ENCODE measurements at regions not wholly inside any gene's neighbourhood (a gene's known extent, or its start where the extent isn't known, plus 50 kb on each side); places are given as distances from the start of the nearest gene placed in this dataset.

DNA sequence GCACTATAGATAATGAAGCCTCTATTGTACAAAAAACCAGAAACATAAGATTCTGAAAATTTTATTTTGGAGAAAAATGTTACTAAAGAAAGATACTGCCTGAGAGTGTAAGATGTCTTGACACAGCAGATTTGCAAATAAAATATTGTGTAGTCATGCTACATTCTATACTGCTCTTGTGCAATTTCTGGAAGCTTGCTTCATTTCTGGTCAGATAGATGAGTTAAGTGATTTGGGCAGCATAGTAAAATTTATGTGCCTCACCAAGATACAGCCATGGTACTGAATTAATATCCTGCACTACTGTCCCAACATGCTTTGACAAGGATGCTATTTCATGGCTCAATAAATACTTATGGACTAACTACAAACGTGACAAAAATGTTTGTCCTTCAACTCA lies 55.1 kb upstream of the STARD13 start:
- Histone ChIP-seq H3K27me3 (ENCODE audit: control insufficient read depth, insufficient read depth, low read length) (no peaks in the 10 kb centered on the region), H3K4me3 (ENCODE audit: low read length) (no peak overlapping the region), H3K27ac (ENCODE audit: low read length) (no peak overlapping the region), H3K9me3 (ENCODE audit: control insufficient read depth, insufficient read depth, low read length) (no peaks in the 10 kb centered on the region), H3K36me3 (ENCODE audit: control insufficient read depth, insufficient read depth, low read length) (no peaks in the 10 kb centered on the region), H3K4me1 (ENCODE audit: control insufficient read depth, insufficient read depth, low read length) (no peaks in the 10 kb centered on the region; the same call in 1 of the 2 replicates)
- DNase-seq (ENCODE audit: low read depth, low spot score) = no peak
- no CpG with 5 or more reads among the region's 1 CpG for WGBS (ENCODE audit: insufficient coverage, insufficient read length)

DNA sequence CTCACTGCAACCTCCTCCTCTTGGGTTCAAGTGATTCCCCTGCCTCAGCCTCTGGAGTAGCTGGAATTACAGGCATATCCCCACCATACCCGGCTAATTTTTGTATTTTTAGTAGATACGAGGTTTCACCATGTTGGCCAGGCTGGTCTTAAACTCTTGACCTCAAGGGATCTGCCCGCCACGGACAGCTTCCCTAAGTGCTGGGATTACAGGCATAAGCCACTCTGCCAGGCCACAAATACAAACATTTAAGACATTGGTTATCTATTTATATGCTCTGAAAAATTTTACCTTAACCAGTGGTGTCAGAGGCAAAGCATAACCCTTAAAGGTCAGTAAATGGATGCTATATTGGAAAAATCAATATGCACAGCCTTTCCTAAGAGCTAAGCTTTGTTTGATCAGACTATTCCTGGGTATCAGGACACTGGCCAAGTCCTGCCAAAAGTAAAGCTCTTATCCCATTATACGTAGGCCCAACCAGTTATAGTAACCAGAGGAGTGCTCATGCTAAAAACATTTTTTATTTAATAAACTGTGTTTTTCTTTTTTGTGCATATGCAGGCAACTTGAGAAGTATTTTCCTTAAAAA lies 56.4 kb upstream of the STARD13 start:
- Histone ChIP-seq H3K4me1 (ENCODE audit: control insufficient read depth, insufficient read depth, low read length) (no peaks in the 10 kb centered on the region; the same call in 1 of the 2 replicates), H3K4me3 (ENCODE audit: low read length) (no peak overlapping the region), H3K27me3 (ENCODE audit: control insufficient read depth, insufficient read depth, low read length) (no peaks in the 10 kb centered on the region), H3K27ac (ENCODE audit: low read length) (no peak overlapping the region), H3K36me3 (ENCODE audit: control insufficient read depth, insufficient read depth, low read length) (no peaks in the 10 kb centered on the region), H3K9me3 (ENCODE audit: control insufficient read depth, insufficient read depth, low read length) (no peaks in the 10 kb centered on the region)
- no peak for DNase-seq (ENCODE audit: low read depth, low spot score)
- WGBS (ENCODE audit: insufficient coverage, insufficient read length) = no CpG with 5 or more reads among the region's 5 CpGs

DNA sequence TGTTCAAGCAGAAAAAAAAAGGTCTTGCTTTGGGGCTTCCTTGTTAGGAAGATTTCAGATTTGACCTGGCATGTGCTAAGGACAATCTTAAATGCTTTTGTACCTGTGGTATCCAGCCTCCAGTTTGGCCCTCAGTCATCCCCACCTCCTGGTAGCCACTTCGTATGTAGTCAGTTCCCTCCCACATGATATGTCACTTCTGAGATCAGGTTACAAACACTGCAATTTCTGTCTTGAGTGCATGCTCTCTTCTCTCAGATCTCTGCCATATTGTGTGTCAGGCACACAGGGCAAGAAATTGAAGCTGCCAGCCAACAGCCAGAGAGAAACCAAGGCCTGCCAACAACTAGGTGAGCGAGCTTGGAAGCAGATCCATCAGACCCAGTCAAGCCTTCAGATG lies 60.3 kb upstream of the STARD13 start:
- Histone ChIP-seq H3K4me1 (ENCODE audit: control insufficient read depth, insufficient read depth, low read length) (no peaks in the 10 kb centered on the region; the same call in 1 of the 2 replicates), H3K27ac (ENCODE audit: low read length) (no peak overlapping the region), H3K27me3 (ENCODE audit: control insufficient read depth, insufficient read depth, low read length) (peaks cover 5% of the 10 kb centered on the region), H3K9me3 (ENCODE audit: control insufficient read depth, insufficient read depth, low read length) (no peaks in the 10 kb centered on the region), H3K4me3 (ENCODE audit: low read length) (no peak overlapping the region), H3K36me3 (ENCODE audit: control insufficient read depth, insufficient read depth, low read length) (no peaks in the 10 kb centered on the region)
- no CpG with 5 or more reads among the region's 2 CpGs for WGBS (ENCODE audit: insufficient coverage, insufficient read length)
- no peak for DNase-seq (ENCODE audit: low read depth, low spot score)

DNA sequence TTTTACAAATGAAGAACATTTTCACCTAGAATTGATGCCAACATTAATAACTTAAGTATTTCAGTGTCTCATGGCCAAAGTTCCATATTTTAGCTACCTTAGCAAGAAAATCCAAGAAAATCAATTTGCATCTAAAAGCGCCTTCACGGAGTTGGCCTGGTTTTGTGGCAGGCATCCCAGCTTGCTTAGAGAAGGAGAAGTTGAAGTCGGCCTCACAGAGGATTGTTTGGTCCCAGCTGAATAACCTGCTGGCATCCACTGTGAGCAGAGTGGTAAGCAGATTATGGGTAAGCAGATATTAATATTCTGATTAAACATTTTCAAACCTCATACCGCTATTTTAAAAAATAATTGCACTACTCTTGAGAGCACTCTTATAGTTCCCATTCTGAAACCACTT lies 62.3 kb upstream of the STARD13 start:
- H3K36me3 ChIP-seq (ENCODE audit: control insufficient read depth, insufficient read depth, low read length) = no peaks in the 10 kb centered on the region
- H3K4me3 ChIP-seq (ENCODE audit: low read length) = no peak overlapping the region
- no peaks in the 10 kb centered on the region for H3K4me1 ChIP-seq (ENCODE audit: control insufficient read depth, insufficient read depth, low read length)
- DNase-seq (ENCODE audit: low read depth, low spot score) = no peak
- H3K9me3 ChIP-seq (ENCODE audit: control insufficient read depth, insufficient read depth, low read length) = no peaks in the 10 kb centered on the region
- whole genome bisulfite sequencing (ENCODE audit: insufficient coverage, insufficient read length) = 100% methylated on average over 1 of the region's 4 CpGs
- no peak overlapping the region for H3K27ac ChIP-seq (ENCODE audit: low read length)
- peaks cover 5% of the 10 kb centered on the region for H3K27me3 ChIP-seq (ENCODE audit: control insufficient read depth, insufficient read depth, low read length)

DNA sequence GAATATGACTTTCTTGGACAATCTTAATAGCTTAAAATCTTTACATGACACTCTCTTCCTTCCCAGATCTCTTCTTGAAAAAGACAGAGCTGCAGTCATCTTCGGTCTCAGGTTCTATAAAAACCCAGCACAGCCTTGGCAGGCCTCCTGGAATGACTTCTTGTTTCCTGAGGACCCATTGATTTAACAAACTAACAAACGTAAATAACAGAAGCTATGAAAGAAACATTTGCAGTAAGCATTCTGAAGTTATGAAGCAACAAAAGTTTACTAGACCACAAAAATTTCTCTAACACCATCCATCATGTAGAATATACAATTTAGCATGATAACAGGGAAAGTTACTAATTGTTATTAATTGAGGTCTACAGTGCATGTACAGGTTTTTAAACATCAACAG lies 62.8 kb upstream of the STARD13 start:
- Histone ChIP-seq H3K4me1 (ENCODE audit: control insufficient read depth, insufficient read depth, low read length) (no peaks in the 10 kb centered on the region), H3K4me3 (ENCODE audit: low read length) (no peak overlapping the region), H3K27ac (ENCODE audit: low read length) (no peak overlapping the region), H3K27me3 (ENCODE audit: control insufficient read depth, insufficient read depth, low read length) (peaks cover 5% of the 10 kb centered on the region), H3K36me3 (ENCODE audit: control insufficient read depth, insufficient read depth, low read length) (no peaks in the 10 kb centered on the region), H3K9me3 (ENCODE audit: control insufficient read depth, insufficient read depth, low read length) (no peaks in the 10 kb centered on the region)
- DNase-seq (ENCODE audit: low read depth, low spot score) = no peak
- WGBS (ENCODE audit: insufficient coverage, insufficient read length) = no CpG with 5 or more reads among the region's 2 CpGs

- H3K9me3 ChIP-seq (ENCODE audit: control insufficient read depth, insufficient read depth, low read length) = no peaks in the 10 kb centered on the region
- H3K4me3 ChIP-seq (ENCODE audit: low read length) = peak overlapping the region; percentile 73; the same call in 1 of the 2 replicates
- peaks cover 5% of the 10 kb centered on the region for H3K27me3 ChIP-seq (ENCODE audit: control insufficient read depth, insufficient read depth, low read length)
- no CpG with 5 or more reads among the region's 21 CpGs for WGBS (ENCODE audit: insufficient coverage, insufficient read length)
- DNase-seq (ENCODE audit: low read depth, low spot score) = no peak
- no peaks in the 10 kb centered on the region for H3K4me1 ChIP-seq (ENCODE audit: control insufficient read depth, insufficient read depth, low read length)
- H3K27ac ChIP-seq (ENCODE audit: low read length) = no peak overlapping the region
- H3K36me3 ChIP-seq (ENCODE audit: control insufficient read depth, insufficient read depth, low read length) = no peaks in the 10 kb centered on the region
Measured at GRCh38 chr13:33349288-33349985, 63.9 kb upstream of the STARD13 start.

DNA sequence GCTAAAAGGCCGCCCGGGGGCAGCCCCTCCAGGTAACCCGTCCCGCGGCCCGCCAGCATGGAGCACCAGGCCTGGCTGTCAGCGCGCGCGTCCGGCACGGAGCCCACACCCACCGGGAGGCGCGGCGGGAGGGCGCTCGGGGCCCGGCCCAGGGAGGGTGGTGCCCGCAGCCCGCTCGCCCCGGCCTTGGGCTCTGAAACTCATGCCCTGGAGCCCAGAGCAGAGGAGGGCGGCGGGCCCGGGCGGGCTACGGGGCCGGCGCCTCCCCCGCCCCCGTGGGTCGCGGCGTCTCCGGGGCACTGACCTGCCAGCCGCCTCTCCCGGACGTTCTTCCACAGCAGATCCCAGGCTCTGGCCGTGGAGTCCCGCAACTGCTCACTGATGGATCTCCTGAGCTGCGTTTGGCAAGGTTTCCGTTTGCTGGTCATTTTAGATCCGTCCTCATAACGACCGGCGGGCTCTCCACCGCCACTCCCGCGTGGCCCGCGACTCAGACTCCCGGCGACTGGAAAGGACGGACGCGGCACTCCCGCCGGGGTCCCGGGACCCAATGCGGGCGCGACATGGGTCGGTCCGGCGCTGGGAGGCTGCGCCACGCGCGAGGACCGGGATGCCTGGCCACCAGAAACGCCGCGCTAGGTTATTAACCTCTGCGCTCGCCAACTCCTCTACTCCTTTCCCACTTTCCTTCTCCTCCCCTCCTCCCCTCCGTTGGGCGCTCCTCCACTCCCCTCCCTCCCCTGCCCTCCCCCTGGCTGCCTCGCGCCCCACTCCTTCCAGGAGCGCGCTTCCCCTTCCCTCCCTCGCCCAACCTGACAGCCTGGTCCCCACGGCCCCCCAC lies 64.7 kb upstream of the STARD13 start:
- WGBS (ENCODE audit: insufficient coverage, insufficient read length) = no CpG with 5 or more reads among the region's 84 CpGs
- Histone ChIP-seq H3K27ac (ENCODE audit: low read length) (no peak overlapping the region), H3K9me3 (ENCODE audit: control insufficient read depth, insufficient read depth, low read length) (no peaks in the 10 kb centered on the region), H3K4me3 (ENCODE audit: low read length) (peak overlapping the region; percentile 73; the same call in 1 of the 2 replicates), H3K4me1 (ENCODE audit: control insufficient read depth, insufficient read depth, low read length) (no peaks in the 10 kb centered on the region), H3K36me3 (ENCODE audit: control insufficient read depth, insufficient read depth, low read length) (no peaks in the 10 kb centered on the region), H3K27me3 (ENCODE audit: control insufficient read depth, insufficient read depth, low read length) (peaks cover 5% of the 10 kb centered on the region)
- no peak for DNase-seq (ENCODE audit: low read depth, low spot score)

DNA sequence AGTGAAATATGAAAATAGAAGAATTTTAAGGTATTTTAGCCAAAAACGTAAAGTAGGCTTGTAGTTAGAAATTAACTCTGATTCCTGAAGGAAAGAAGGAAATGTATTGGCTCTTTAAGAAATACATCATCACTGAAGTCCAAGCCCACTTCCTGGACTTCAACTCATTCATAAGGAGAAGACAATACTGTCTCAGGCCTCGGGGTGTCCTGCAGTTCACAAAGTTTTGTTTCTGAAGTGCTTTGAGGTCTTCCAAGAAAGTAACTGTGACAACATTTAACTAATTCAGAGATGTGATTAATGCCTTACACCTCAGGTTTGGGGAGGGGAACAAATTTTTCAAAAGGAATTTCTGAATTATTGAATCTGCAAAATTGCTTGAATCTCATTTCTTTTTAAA lies 65.8 kb upstream of the STARD13 start:
- H3K4me1 ChIP-seq (ENCODE audit: control insufficient read depth, insufficient read depth, low read length) = no peaks in the 10 kb centered on the region
- H3K27ac ChIP-seq (ENCODE audit: low read length) = no peak overlapping the region
- H3K4me3 ChIP-seq (ENCODE audit: low read length) = no peak overlapping the region
- H3K27me3 ChIP-seq (ENCODE audit: control insufficient read depth, insufficient read depth, low read length) = peaks cover 5% of the 10 kb centered on the region
- 100% methylated on average over 1 of the region's 2 CpGs for WGBS (ENCODE audit: insufficient coverage, insufficient read length)
- no peak for DNase-seq (ENCODE audit: low read depth, low spot score)
- no peaks in the 10 kb centered on the region for H3K9me3 ChIP-seq (ENCODE audit: control insufficient read depth, insufficient read depth, low read length)
- no peaks in the 10 kb centered on the region for H3K36me3 ChIP-seq (ENCODE audit: control insufficient read depth, insufficient read depth, low read length)

DNA sequence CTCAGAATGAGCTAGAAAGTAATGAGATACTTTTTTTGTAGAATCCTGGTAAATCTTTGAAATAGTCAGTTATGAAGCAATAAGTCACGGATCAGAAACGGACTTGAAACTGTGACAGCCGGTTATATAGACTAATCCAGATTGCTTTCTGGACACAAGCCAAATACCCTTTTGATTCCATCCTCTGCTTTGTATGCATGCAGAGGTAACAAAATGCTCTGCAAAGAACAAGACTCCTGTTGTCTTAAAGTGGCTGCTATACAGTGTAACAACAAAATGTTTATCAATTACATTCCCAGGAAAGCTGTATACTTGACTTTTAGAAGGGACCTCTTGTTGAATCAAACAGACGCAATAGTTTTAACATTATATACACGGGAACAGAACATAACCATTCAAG lies 66.5 kb upstream of the STARD13 start:
- DNase-seq (ENCODE audit: low read depth, low spot score) = no peak
- no CpG with 5 or more reads among the region's 5 CpGs for WGBS (ENCODE audit: insufficient coverage, insufficient read length)
- H3K36me3 ChIP-seq (ENCODE audit: control insufficient read depth, insufficient read depth, low read length) = no peaks in the 10 kb centered on the region
- H3K27me3 ChIP-seq (ENCODE audit: control insufficient read depth, insufficient read depth, low read length) = peaks cover 5% of the 10 kb centered on the region
- H3K9me3 ChIP-seq (ENCODE audit: control insufficient read depth, insufficient read depth, low read length) = no peaks in the 10 kb centered on the region
- no peak overlapping the region for H3K4me3 ChIP-seq (ENCODE audit: low read length)
- no peak overlapping the region for H3K27ac ChIP-seq (ENCODE audit: low read length)
- H3K4me1 ChIP-seq (ENCODE audit: control insufficient read depth, insufficient read depth, low read length) = no peaks in the 10 kb centered on the region

- no CpG with 5 or more reads among the region's 5 CpGs for WGBS (ENCODE audit: insufficient coverage, insufficient read length)
- no peaks in the 10 kb centered on the region for H3K4me1 ChIP-seq (ENCODE audit: control insufficient read depth, insufficient read depth, low read length)
- H3K36me3 ChIP-seq (ENCODE audit: control insufficient read depth, insufficient read depth, low read length) = no peaks in the 10 kb centered on the region
- H3K27ac ChIP-seq (ENCODE audit: low read length) = no peak overlapping the region
- DNase-seq (ENCODE audit: low read depth, low spot score) = no peak
- H3K4me3 ChIP-seq (ENCODE audit: low read length) = no peak overlapping the region
- peaks cover 5% of the 10 kb centered on the region for H3K27me3 ChIP-seq (ENCODE audit: control insufficient read depth, insufficient read depth, low read length)
- H3K9me3 ChIP-seq (ENCODE audit: control insufficient read depth, insufficient read depth, low read length) = no peaks in the 10 kb centered on the region
Measured at GRCh38 chr13:33352526-33352925, 67.0 kb upstream of the STARD13 start.
